Upper lobe of right lung (tissue), 1 donor: ENCODE measurements at regions not wholly inside any gene's neighbourhood (a gene's known extent, or its start where the extent isn't known, plus 50 kb on each side); places are given as distances from the start of the nearest gene placed in this dataset.

Source experiments
- ATAC-seq: fragments of 200-7000 bp; cut with Tn5 transposase; one replicate; pipeline ENCODE4 v1.9.1; 2020; ENCODE audit warnings: mild to moderate bottlenecking, moderate library complexity
- DNase-seq: peaks from one replicate; pipeline ENCODE4 v3.0.0-alpha.2; 2020
- H3K27ac ChIP-seq: fragments of 200-600 bp; one replicate; pipeline ENCODE4 v1.8.0; 2022
- H3K27me3 ChIP-seq: fragments of 200-600 bp; one replicate; pipeline ENCODE4 v1.8.0; 2022; ENCODE audit warnings: mild to moderate bottlenecking
- H3K36me3 ChIP-seq: fragments of 200-600 bp; one replicate; pipeline ENCODE4 v1.8.0; 2022
- H3K4me1 ChIP-seq: fragments of 200-600 bp; one replicate; pipeline ENCODE4 v1.8.0; 2022
- H3K4me3 ChIP-seq: fragments of 200-600 bp; one replicate; pipeline ENCODE4 v1.8.0; 2022; ENCODE audit warnings: mild to moderate bottlenecking
- H3K9me3 ChIP-seq: fragments of 200-600 bp; one replicate; pipeline ENCODE4 v1.8.0; 2022
- CTCF ChIP-seq: fragments of 200-600 bp; IDR thresholded peaks from one replicate; pipeline ENCODE4 v1.8.0; 2022; ENCODE audit warnings: antibody characterized with exemption
- intact Hi-C: fragments of 100-400 bp; cut with DNase I; formaldehyde crosslinking; loops from one replicate; pipeline ENCODE4 v1.11.0; 2022
- donor health status: DM: no; HTN: yes; CAD: no; lungs with severe emphysema.

- intact Hi-C loops = no loop called here
- H3K27me3 ChIP-seq = no peaks in the 10 kb centered on the region
- no peak overlapping the region for H3K4me3 ChIP-seq
- ATAC-seq (no peak), DNase-seq (no peak)
- no peaks in the 10 kb centered on the region for H3K36me3 ChIP-seq
- TF ChIP-seq CTCF = no peak
- no peaks in the 10 kb centered on the region for H3K4me1 ChIP-seq
- H3K27ac ChIP-seq = no peak overlapping the region
- no peaks in the 10 kb centered on the region for H3K9me3 ChIP-seq
Observed at GRCh38 chr14:79989990-79990389, 221.3 kb downstream of the DIO2 start.

- H3K27me3 ChIP-seq = no peaks in the 10 kb centered on the region
- no peaks in the 10 kb centered on the region for H3K36me3 ChIP-seq
- no peaks in the 10 kb centered on the region for H3K4me1 ChIP-seq
- DNase-seq (no peak), ATAC-seq (no peak)
- no peak for TF ChIP-seq CTCF
- no peaks in the 10 kb centered on the region for H3K9me3 ChIP-seq
- intact Hi-C loops = no loop called here
- H3K27ac ChIP-seq = no peak overlapping the region
- no peak overlapping the region for H3K4me3 ChIP-seq
Observed at GRCh38 chr14:79986251-79986650, 225.1 kb downstream of the DIO2 start.

- intact Hi-C loops = no loop called here
- TF ChIP-seq CTCF = no peak
- H3K4me3 ChIP-seq = no peak overlapping the region
- no peak overlapping the region for H3K27ac ChIP-seq
- no peaks in the 10 kb centered on the region for H3K36me3 ChIP-seq
- no peaks in the 10 kb centered on the region for H3K27me3 ChIP-seq
- no peak for DNase-seq
- H3K4me1 ChIP-seq = no peaks in the 10 kb centered on the region
- no peak for ATAC-seq
- no peaks in the 10 kb centered on the region for H3K9me3 ChIP-seq
Observed at GRCh38 chr14:79972230-79972629, 239.1 kb downstream of the DIO2 start.

- DNase-seq (no peak), ATAC-seq (no peak)
- intact Hi-C loops = no loop called here
- Histone ChIP-seq H3K9me3 (no peaks in the 10 kb centered on the region), H3K4me3 (no peak overlapping the region), H3K27ac (no peak overlapping the region), H3K27me3 (no peaks in the 10 kb centered on the region), H3K4me1 (no peaks in the 10 kb centered on the region), H3K36me3 (no peaks in the 10 kb centered on the region)
- TF ChIP-seq CTCF = no peak
Observed at GRCh38 chr14:79971330-79971729, 240.0 kb downstream of the DIO2 start.

- H3K36me3 ChIP-seq = no peaks in the 10 kb centered on the region
- H3K4me1 ChIP-seq = no peaks in the 10 kb centered on the region
- ATAC-seq (no peak), DNase-seq (no peak)
- H3K27me3 ChIP-seq = no peaks in the 10 kb centered on the region
- no peak overlapping the region for H3K27ac ChIP-seq
- intact Hi-C loops = no loop called here
- H3K4me3 ChIP-seq = no peak overlapping the region
- no peak for TF ChIP-seq CTCF
- H3K9me3 ChIP-seq = no peaks in the 10 kb centered on the region
Observed at GRCh38 chr14:79967453-79967852, 243.9 kb downstream of the DIO2 start.

- Histone ChIP-seq H3K9me3 (no peaks in the 10 kb centered on the region), H3K27ac (no peak overlapping the region), H3K36me3 (no peaks in the 10 kb centered on the region), H3K4me1 (no peaks in the 10 kb centered on the region), H3K4me3 (no peak overlapping the region), H3K27me3 (no peaks in the 10 kb centered on the region)
- no peak for TF ChIP-seq CTCF
- ATAC-seq = no peak
- no peak for DNase-seq
- intact Hi-C loops = no loop called here
Observed at GRCh38 chr14:79967001-79967400, 244.3 kb downstream of the DIO2 start.
